CD8-positive, alpha-beta memory T cell (primary cell): ENCODE measurements at regions not wholly inside any gene's neighbourhood (a gene's known extent, or its start where the extent isn't known, plus 50 kb on each side); places are given as distances from the start of the nearest gene placed in this dataset.
"Not testable (repeated sequence)": the region's sequence is repeated elsewhere in the genome, so short reads cannot be mapped to it uniquely, and the experiment has no call there.

ENCODE experiments used
- CTCF ChIA-PET: fragments of 350-600 bp; sonication (Branson Sonifier 250); formaldehyde crosslinking; loops from one replicate; lab custom pipeline; 2021; ENCODE audit warnings: antibody characterized with exemption; lab: Charles Lee
- POLR2A ChIA-PET: fragments of 350-600 bp; sonication (Branson Sonifier 250); formaldehyde crosslinking; loops from one replicate; lab custom pipeline; 2021; ENCODE audit warnings: antibody characterized with exemption; lab: Charles Lee
- DNase-seq, 5 donors: peaks; one replicate each; pipeline versions ENCODE4 v3.0.0 to v3.0.0-alpha.2; 2020 to 2022; ENCODE audit warnings: mixed read lengths in 1 of 5
- H3K27ac ChIP-seq: one replicate; pipeline ENCODE4 v1.7.0; 2013; ENCODE audit warnings: low read depth, mild to moderate bottlenecking, low read length, moderate library complexity
- H3K27me3 ChIP-seq: 2 replicates; pipeline ENCODE4 v1.7.0; 2013; ENCODE audit warnings: low read length, mild to moderate bottlenecking; ENCODE audit not compliant: insufficient read depth, poor library complexity, severe bottlenecking
- H3K36me3 ChIP-seq: 2 replicates; pipeline ENCODE4 v1.7.0; 2013; ENCODE audit warnings: mild to moderate bottlenecking, low read length, moderate library complexity; ENCODE audit not compliant: insufficient read depth
- H3K4me1 ChIP-seq: 2 replicates; pipeline ENCODE4 v1.7.0; 2013; ENCODE audit warnings: mild to moderate bottlenecking, low read length, moderate library complexity; ENCODE audit not compliant: insufficient read depth
- H3K4me3 ChIP-seq: 2 replicates; pipeline ENCODE4 v1.7.0; 2013; ENCODE audit warnings: mild to moderate bottlenecking, low read length
- H3K9me3 ChIP-seq: 2 replicates; pipeline ENCODE4 v1.7.0; 2013; ENCODE audit warnings: mild to moderate bottlenecking, low read length
- H3K27ac Mint-ChIP-seq, 8 donors: one replicate each; pipeline ENCODE4 v1.8.0; 2020 to 2021; ENCODE audit warnings: mixed read lengths in 8 of 8, mild to moderate bottlenecking in 6 of 8, inconsistent platforms in 3 of 8, moderate library complexity in 3 of 8
- H3K27me3 Mint-ChIP-seq, 2 donors: one replicate each; pipeline ENCODE4 v1.8.0; 2020 to 2021; ENCODE audit warnings: mixed read lengths in 2 of 2, mild to moderate bottlenecking in 1 of 2, moderate library complexity in 1 of 2
- H3K36me3 Mint-ChIP-seq, 3 donors: one replicate each; pipeline ENCODE4 v1.8.0; 2020 to 2021; ENCODE audit warnings: mixed read lengths in 3 of 3, inconsistent platforms in 1 of 3, mild to moderate bottlenecking in 1 of 3
- H3K4me1 Mint-ChIP-seq, 3 donors: one replicate each; pipeline ENCODE4 v1.8.0; 2020 to 2021; ENCODE audit warnings: mixed read lengths in 3 of 3, inconsistent platforms in 1 of 3, mild to moderate bottlenecking in 1 of 3
- H3K4me3 Mint-ChIP-seq, 7 donors: one replicate each; pipeline ENCODE4 v1.8.0; 2020 to 2021; ENCODE audit warnings: mixed read lengths in 7 of 7, mild to moderate bottlenecking in 6 of 7, moderate library complexity in 4 of 7, inconsistent platforms in 2 of 7
- H3K9me3 Mint-ChIP-seq, 5 donors: one replicate each; pipeline ENCODE4 v1.8.0; 2020 to 2022; ENCODE audit warnings: mixed read lengths in 5 of 5, mild to moderate bottlenecking in 3 of 5, moderate library complexity in 2 of 5, inconsistent platforms in 1 of 5

DNA sequence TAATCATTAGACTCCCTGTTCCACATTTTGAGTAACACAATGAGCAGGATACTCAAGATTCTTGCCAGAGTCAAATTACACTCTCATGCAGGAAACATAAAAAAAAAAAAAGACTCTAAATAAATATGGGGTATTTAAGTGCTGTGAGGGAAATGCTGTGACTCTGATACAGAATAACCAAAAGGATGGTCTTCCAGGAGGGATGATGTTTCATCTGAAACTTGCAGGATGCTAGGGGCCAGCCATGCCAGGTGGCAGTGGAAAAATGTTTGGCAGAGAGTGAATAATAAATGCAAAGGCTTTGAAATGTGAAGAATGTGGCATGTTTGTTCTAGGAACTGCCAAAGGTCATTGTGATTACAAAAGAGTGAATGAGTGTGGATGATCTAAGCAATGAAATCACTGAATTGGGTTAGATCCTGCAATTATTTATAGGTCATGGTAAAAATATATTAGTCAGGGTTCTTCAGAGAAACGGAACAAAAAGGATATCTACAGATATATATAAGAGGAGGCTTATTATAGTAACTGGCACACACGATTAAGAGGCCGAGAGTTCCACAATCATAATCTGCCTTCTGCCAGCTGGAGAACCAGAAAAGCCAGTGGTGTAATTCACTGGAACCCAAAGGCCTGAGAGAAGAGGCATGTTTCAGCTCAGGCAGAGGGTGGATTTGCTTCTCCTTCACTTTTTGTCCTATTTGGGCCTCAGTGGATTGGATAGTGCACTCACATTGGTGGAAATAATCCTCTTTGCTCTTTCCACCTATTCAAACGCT lies 1832.8 kb upstream of the MIR17HG start:
- H3K27me3 ChIP-seq: no peaks in the 10 kb centered on the region
- Mint-ChIP-seq H3K27me3 (no peaks in the 10 kb centered on the region), H3K27ac (no peak overlapping the region), H3K9me3 (peaks cover 4 to 39% (median 14%) of the 10 kb centered on the region in 5 donors), H3K4me3 (no peak overlapping the region), H3K36me3 (no peaks in the 10 kb centered on the region), H3K4me1 (no peaks in the 10 kb centered on the region)
- no peak overlapping the region for H3K27ac ChIP-seq
- H3K4me3 ChIP-seq: no peak overlapping the region
- H3K36me3 ChIP-seq: no peaks in the 10 kb centered on the region
- ChIA-PET CTCF (no interaction called here), POLR2A (no interaction called here)
- DNase-seq: no peak
- H3K4me1 ChIP-seq: no peaks in the 10 kb centered on the region
- H3K9me3 ChIP-seq: no peaks in the 10 kb centered on the region

- Mint-ChIP-seq H3K27me3 (no peaks in the 10 kb centered on the region), H3K27ac (no peak overlapping the region), H3K9me3 (peaks cover 0 to 42% (median 15%) of the 10 kb centered on the region in 5 donors), H3K4me3 (no peak overlapping the region), H3K36me3 (no peaks in the 10 kb centered on the region), H3K4me1 (no peaks in the 10 kb centered on the region)
- H3K4me3 ChIP-seq: no peak overlapping the region
- no peaks in the 10 kb centered on the region for H3K36me3 ChIP-seq
- ChIA-PET CTCF (no interaction called here), POLR2A (no interaction called here)
- DNase-seq: no peak
- no peak overlapping the region for H3K27ac ChIP-seq
- H3K27me3 ChIP-seq: no peaks in the 10 kb centered on the region
- no peaks in the 10 kb centered on the region for H3K9me3 ChIP-seq
- no peaks in the 10 kb centered on the region for H3K4me1 ChIP-seq
Observed at GRCh38 chr13:89515948-89516347, 1831.5 kb upstream of the MIR17HG start.

- Mint-ChIP-seq H3K4me1 (no peaks in the 10 kb centered on the region), H3K36me3 (no peaks in the 10 kb centered on the region), H3K27ac (no peak overlapping the region), H3K9me3 (peaks cover 0 to 38% (median 13%) of the 10 kb centered on the region in 5 donors), H3K4me3 (no peak overlapping the region), H3K27me3 (no peaks in the 10 kb centered on the region)
- Histone ChIP-seq H3K27ac (no peak overlapping the region), H3K4me1 (no peaks in the 10 kb centered on the region), H3K4me3 (no peak overlapping the region), H3K9me3 (no peaks in the 10 kb centered on the region), H3K36me3 (no peaks in the 10 kb centered on the region), H3K27me3 (no peaks in the 10 kb centered on the region)
- POLR2A ChIA-PET: no interaction called here
- no peak for DNase-seq
- CTCF ChIA-PET: no interaction called here
Observed at GRCh38 chr13:89518289-89519077, 1829.0 kb upstream of the MIR17HG start.

DNA sequence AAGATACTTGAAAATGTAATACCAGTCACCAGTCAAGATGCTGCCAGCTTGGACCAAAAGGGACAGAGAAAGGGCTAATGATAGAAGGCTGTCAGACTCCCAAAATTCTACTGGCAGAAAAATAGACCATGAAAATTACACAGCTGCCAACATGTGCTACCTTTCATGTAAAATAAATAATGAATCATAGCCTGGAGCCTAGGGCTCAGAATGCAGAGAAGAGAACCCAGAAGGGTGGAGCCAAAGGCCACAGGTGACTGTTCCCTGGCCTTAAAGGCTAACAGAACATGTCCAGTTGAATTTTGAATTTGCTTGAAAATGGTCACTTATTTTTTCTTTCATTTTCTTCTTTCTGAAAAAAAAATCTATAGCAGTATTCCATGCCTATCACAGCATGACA lies 1827.0 kb upstream of the MIR17HG start:
- no peaks in the 10 kb centered on the region for H3K36me3 ChIP-seq
- H3K27me3 ChIP-seq: no peaks in the 10 kb centered on the region
- CTCF ChIA-PET: no interaction called here
- H3K9me3 ChIP-seq: no peaks in the 10 kb centered on the region
- no peaks in the 10 kb centered on the region for H3K4me1 ChIP-seq
- Mint-ChIP-seq H3K9me3 (peaks cover 0 to 37% (median 8%) of the 10 kb centered on the region in 5 donors), H3K27ac (no peak overlapping the region), H3K4me3 (no peak overlapping the region), H3K27me3 (no peaks in the 10 kb centered on the region), H3K36me3 (no peaks in the 10 kb centered on the region), H3K4me1 (no peaks in the 10 kb centered on the region)
- no peak for DNase-seq
- POLR2A ChIA-PET: no interaction called here
- H3K27ac ChIP-seq: no peak overlapping the region
- no peak overlapping the region for H3K4me3 ChIP-seq

DNA sequence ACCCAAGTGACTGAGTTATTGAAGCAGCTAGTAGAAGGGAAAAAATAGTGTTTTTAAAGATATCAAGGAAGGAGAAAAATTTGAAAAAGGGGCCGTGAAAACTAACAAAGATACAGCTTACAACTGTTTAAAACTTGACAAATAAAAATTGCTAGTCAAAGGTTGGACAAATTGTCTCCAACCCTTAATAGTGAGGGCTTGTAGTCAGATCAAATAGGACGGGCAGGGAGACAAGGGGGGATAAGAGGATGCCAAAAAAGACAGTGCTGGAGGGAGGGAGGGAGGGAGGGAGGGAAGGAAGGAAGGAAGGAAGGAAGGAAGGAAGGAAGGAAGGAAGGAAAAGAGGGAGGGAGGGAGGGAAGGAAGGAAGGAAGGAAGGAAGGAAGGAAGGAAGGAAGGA lies 1825.8 kb upstream of the MIR17HG start:
- POLR2A ChIA-PET, H3K4me3 ChIP-seq, CTCF ChIA-PET, H3K4me3 Mint-ChIP-seq, H3K4me1 Mint-ChIP-seq, H3K9me3 ChIP-seq, H3K4me1 ChIP-seq, H3K36me3 Mint-ChIP-seq, H3K36me3 ChIP-seq, H3K27me3 ChIP-seq, H3K27ac ChIP-seq, H3K27ac Mint-ChIP-seq, DNase-seq, H3K27me3 Mint-ChIP-seq: not testable (repeated sequence)
- peaks cover 0 to 39% (median 8%) of the 10 kb centered on the region in 5 donors for H3K9me3 Mint-ChIP-seq

DNA sequence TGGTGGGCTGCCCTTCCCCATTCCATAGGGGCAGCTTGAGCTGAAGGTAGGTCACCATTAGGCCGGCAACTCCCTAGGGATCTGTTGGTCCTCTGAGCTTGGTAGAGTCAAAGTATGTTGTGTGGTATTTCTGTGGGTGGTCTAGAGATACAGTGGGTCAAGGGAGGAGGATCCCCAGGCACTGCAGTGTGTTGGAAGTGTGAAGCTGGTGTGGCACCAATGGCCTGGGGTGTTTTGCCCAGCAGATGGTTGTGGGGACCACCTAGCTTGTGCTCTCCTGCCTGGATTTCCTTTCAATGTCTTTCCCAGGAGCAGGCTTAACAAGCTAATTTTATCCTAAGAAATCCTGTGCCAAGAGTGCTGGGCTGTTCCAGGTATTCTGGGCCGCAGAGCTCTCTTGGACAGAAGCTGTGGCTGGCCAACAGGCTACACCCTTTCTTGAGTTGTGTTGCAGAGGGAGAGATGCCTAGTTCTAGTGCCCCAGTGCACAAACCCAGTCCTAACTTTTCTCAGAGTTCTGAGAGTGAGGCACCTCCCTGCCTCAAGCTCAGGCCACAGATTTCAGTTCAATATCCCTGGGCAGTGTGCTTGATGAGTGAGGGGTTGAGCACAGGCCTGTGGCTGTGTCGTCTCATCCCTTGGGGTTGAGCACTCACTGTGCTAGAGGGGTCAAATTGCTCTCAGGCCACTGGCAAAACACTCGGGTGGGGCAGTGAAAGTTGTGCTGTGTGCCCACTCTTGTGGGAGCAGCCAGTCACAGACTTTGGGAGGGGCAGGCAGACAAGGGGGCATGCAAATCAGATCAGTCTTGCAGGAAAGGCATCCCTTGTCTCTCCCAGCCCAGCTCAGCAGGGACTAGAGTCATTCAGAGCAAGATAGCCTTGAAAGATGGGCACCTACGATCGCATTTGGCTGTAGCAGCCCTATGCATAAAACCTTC lies 1806.1 kb upstream of the MIR17HG start:
- Histone ChIP-seq H3K36me3 (no peaks in the 10 kb centered on the region), H3K9me3 (no peaks in the 10 kb centered on the region), H3K27ac (no peak overlapping the region), H3K27me3 (no peaks in the 10 kb centered on the region), H3K4me1 (no peaks in the 10 kb centered on the region), H3K4me3 (no peak overlapping the region)
- CTCF ChIA-PET: no interaction called here
- Mint-ChIP-seq H3K27me3 (no peaks in the 10 kb centered on the region), H3K4me3 (no peak overlapping the region), H3K4me1 (no peaks in the 10 kb centered on the region), H3K27ac (no peak overlapping the region), H3K9me3 (peaks cover 3 to 29% (median 9%) of the 10 kb centered on the region in 5 donors), H3K36me3 (no peaks in the 10 kb centered on the region)
- DNase-seq: no peak
- POLR2A ChIA-PET: no interaction called here

- ChIA-PET CTCF (no interaction called here), POLR2A (no interaction called here)
- Histone ChIP-seq H3K27me3 (no peaks in the 10 kb centered on the region), H3K4me3 (no peak overlapping the region), H3K36me3 (no peaks in the 10 kb centered on the region), H3K4me1 (no peaks in the 10 kb centered on the region), H3K9me3 (no peaks in the 10 kb centered on the region), H3K27ac (no peak overlapping the region)
- H3K27me3 Mint-ChIP-seq: no peaks in the 10 kb centered on the region
- no peak overlapping the region for H3K4me3 Mint-ChIP-seq
- no peaks in the 10 kb centered on the region for H3K36me3 Mint-ChIP-seq
- no peak for DNase-seq
- H3K4me1 Mint-ChIP-seq: no peaks in the 10 kb centered on the region
- no peak overlapping the region for H3K27ac Mint-ChIP-seq
- peaks cover 0 to 12% (median 4%) of the 10 kb centered on the region in 5 donors for H3K9me3 Mint-ChIP-seq
Observed at GRCh38 chr13:89550938-89551337, 1796.5 kb upstream of the MIR17HG start.
